Suprapubic skin (tissue), 4 donors: ENCODE measurements at regions not wholly inside any gene's neighbourhood (a gene's known extent, or its start where the extent isn't known, plus 50 kb on each side); places are given as distances from the start of the nearest gene placed in this dataset.

Experiments
- EP300 ChIP-seq: sonication (generic); formaldehyde crosslinking; IDR thresholded peaks from one replicate; pipeline ENCODE4 v1.6.1; 2017; ENCODE audit warnings: antibody characterized with exemption
- POLR2A ChIP-seq, 2 donors: fragments of 450-650 bp; IDR thresholded peaks; one replicate each; pipeline ENCODE4 v1.6.1; 2017; ENCODE audit warnings: antibody characterized with exemption in 2 of 2, mild to moderate bottlenecking in 2 of 2, moderate library complexity in 2 of 2
- POLR2AphosphoS5 ChIP-seq, 3 donors: sonication (generic); formaldehyde crosslinking; IDR thresholded peaks; one replicate each; pipeline ENCODE4 v1.6.1; 2017; ENCODE audit warnings: antibody characterized with exemption in 3 of 3
- TF ChIP-seq, protein P1 (sequence below), 2 donors: fragments of 200-600 bp in 1 of 2; fragments of 450-650 bp in 1 of 2; sonication (generic) in 1 of 2; IDR thresholded peaks; one replicate each; pipeline ENCODE4 v1.5.1; 2016 to 2019; ENCODE audit warnings: antibody characterized with exemption in 2 of 2, mild to moderate bottlenecking in 1 of 2, moderate library complexity in 1 of 2

GRCh38 chr15:93261845-93262244 lies 172.8 kb upstream of the RGMA start:
- TF ChIP-seq POLR2A (IDR thresholded peaks at IDR 0.05) (no peak), POLR2AphosphoS5 (IDR thresholded peaks at IDR 0.05) (no peak), EP300 (no peak)
- TF ChIP-seq, protein P1, sequence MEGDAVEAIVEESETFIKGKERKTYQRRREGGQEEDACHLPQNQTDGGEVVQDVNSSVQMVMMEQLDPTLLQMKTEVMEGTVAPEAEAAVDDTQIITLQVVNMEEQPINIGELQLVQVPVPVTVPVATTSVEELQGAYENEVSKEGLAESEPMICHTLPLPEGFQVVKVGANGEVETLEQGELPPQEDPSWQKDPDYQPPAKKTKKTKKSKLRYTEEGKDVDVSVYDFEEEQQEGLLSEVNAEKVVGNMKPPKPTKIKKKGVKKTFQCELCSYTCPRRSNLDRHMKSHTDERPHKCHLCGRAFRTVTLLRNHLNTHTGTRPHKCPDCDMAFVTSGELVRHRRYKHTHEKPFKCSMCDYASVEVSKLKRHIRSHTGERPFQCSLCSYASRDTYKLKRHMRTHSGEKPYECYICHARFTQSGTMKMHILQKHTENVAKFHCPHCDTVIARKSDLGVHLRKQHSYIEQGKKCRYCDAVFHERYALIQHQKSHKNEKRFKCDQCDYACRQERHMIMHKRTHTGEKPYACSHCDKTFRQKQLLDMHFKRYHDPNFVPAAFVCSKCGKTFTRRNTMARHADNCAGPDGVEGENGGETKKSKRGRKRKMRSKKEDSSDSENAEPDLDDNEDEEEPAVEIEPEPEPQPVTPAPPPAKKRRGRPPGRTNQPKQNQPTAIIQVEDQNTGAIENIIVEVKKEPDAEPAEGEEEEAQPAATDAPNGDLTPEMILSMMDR (IDR thresholded peaks at IDR 0.05), result no peak
